H1 (cell line): ENCODE measurements at regions not wholly inside any gene's neighbourhood (a gene's known extent, or its start where the extent isn't known, plus 50 kb on each side); places are given as distances from the start of the nearest gene placed in this dataset.

Experiments
- CTCF ChIA-PET: fragments of 300-600 bp; sonication (Branson Sonifier 250); formaldehyde crosslinking; loops from one replicate; lab custom pipeline; 2021; ENCODE audit not compliant: partially characterized antibody; lab: Charles Lee
- POLR2A ChIA-PET: fragments of 300-600 bp; sonication (Branson Sonifier 250); formaldehyde crosslinking; loops from one replicate; lab custom pipeline; 2021; ENCODE audit warnings: inconsistent platforms; ENCODE audit not compliant: partially characterized antibody; lab: Charles Lee
- DNase-seq, 2 experiments: peaks; one replicate each; pipeline versions ENCODE4 v3.0.0 to v3.0.0-alpha.2; 2010 to 2022; ENCODE audit warnings: low spot score in 2 of 2, low read depth in 1 of 2, mixed read lengths in 1 of 2
- FAIRE-seq: peaks from 2 replicates; lab custom pipeline; 2011; peaks lifted over from hg19 to GRCh38; lab: Jason Lieb, UNC
- H2AFZ ChIP-seq: 2 replicates; pipeline ENCODE4 v1.8.1; 2012; ENCODE audit warnings: low read length, inconsistent platforms
- H2AK5ac ChIP-seq: 2 replicates; pipeline ENCODE4 v1.6.1; 2013; ENCODE audit warnings: low read depth, low read length
- H2BK120ac ChIP-seq: replicated peaks from 2 replicates; pipeline ENCODE3; 2013; ENCODE audit warnings: low read depth, low read length, inconsistent platforms
- H2BK12ac ChIP-seq: 2 replicates; pipeline ENCODE4 v1.6.1; 2013; ENCODE audit warnings: low read depth, low read length
- H2BK15ac ChIP-seq: 2 replicates; pipeline ENCODE4 v1.6.1; 2013; ENCODE audit warnings: low read length
- H2BK20ac ChIP-seq: 2 replicates; pipeline ENCODE4 v1.6.1; 2013; ENCODE audit warnings: low read length
- H2BK5ac ChIP-seq: 2 replicates; pipeline ENCODE4 v1.6.1; 2013; ENCODE audit warnings: low read depth, low read length
- H3K14ac ChIP-seq: 2 replicates; pipeline ENCODE4 v1.6.1; 2013; ENCODE audit warnings: inconsistent platforms; ENCODE audit not compliant: insufficient read length
- H3K18ac ChIP-seq: 2 replicates; pipeline ENCODE4 v1.6.1; 2013; ENCODE audit warnings: low read length; ENCODE audit errors: extremely low read depth
- H3K23ac ChIP-seq: 2 replicates; pipeline ENCODE4 v1.6.1; 2013; ENCODE audit warnings: inconsistent platforms; ENCODE audit not compliant: insufficient read length
- H3K23me2 ChIP-seq: 2 replicates; pipeline ENCODE4 v1.6.1; 2013; ENCODE audit warnings: low read depth, low read length
- H3K27ac ChIP-seq: 2 replicates; pipeline ENCODE4 v1.6.1; 2011; ENCODE audit warnings: low read depth, low read length, inconsistent platforms
- H3K27me3 ChIP-seq, 4 experiments: replicated peaks in 1 of 4; 1 replicate in 1 of 4; 2 replicates in 3 of 4; pipeline versions ENCODE4 v1.6.1 to v1.8.1; 2011 to 2013; ENCODE audit warnings: low read length in 3 of 4, mild to moderate bottlenecking in 3 of 4, inconsistent platforms in 2 of 4, mixed read lengths in 2 of 4, moderate library complexity in 1 of 4; ENCODE audit not compliant: control insufficient read depth in 3 of 4, insufficient read depth in 3 of 4; ENCODE audit errors: extremely low read depth in 1 of 4
- H3K36me3 ChIP-seq, 4 experiments: 2 replicates each; pipeline versions ENCODE4 v1.6.1 to v1.8.1; 2011 to 2013; ENCODE audit warnings: mild to moderate bottlenecking in 4 of 4, low read length in 3 of 4, moderate library complexity in 2 of 4, control low read depth in 1 of 4, inconsistent platforms in 1 of 4; ENCODE audit not compliant: insufficient read depth in 4 of 4, control insufficient read depth in 2 of 4
- H3K4ac ChIP-seq: replicated peaks from 2 replicates; pipeline ENCODE3; 2013; ENCODE audit warnings: low read length, low read depth, mixed read lengths, inconsistent platforms; ENCODE audit not compliant: insufficient read length
- H3K4me1 ChIP-seq, 4 experiments: replicated peaks in 1 of 4; 1 replicate in 1 of 4; 2 replicates in 3 of 4; pipeline versions ENCODE4 v1.6.1 to v1.8.1; 2011 to 2013; ENCODE audit warnings: low read length in 3 of 4, inconsistent platforms in 2 of 4, mixed read lengths in 1 of 4; ENCODE audit not compliant: insufficient read depth in 4 of 4, control insufficient read depth in 3 of 4
- H3K4me2 ChIP-seq, 2 experiments: 2 replicates each; pipeline versions ENCODE4 v1.6.1 to v1.8.1; 2011 to 2013; ENCODE audit warnings: low read depth in 2 of 2, low read length in 2 of 2, control low read depth in 1 of 2, inconsistent platforms in 1 of 2, mild to moderate bottlenecking in 1 of 2; ENCODE audit not compliant: insufficient read depth in 1 of 2
- H3K4me3 ChIP-seq, 4 experiments: fragments of 200-600, 300-600 bp in 1 of 4; sonication (generic), shearing (Covaris generic), sonication (Bioruptor Twin) in 1 of 4; 2 replicates each; pipeline versions ENCODE4 v1.5.1 to v1.8.1; 2011 to 2016; ENCODE audit warnings: low read length in 4 of 4, low read depth in 3 of 4, control low read depth in 2 of 4, inconsistent platforms in 2 of 4, mild to moderate bottlenecking in 2 of 4, mixed read lengths in 1 of 4, moderate library complexity in 1 of 4; ENCODE audit not compliant: insufficient read depth in 2 of 4; ENCODE audit errors: extremely low read depth in 1 of 4
- H3K56ac ChIP-seq: replicated peaks from 2 replicates; pipeline ENCODE3; 2013; ENCODE audit warnings: low read depth, mild to moderate bottlenecking, mixed read lengths, low read length, inconsistent platforms; ENCODE audit not compliant: insufficient read length
- H3K79me1 ChIP-seq: 2 replicates; pipeline ENCODE4 v1.6.1; 2013; ENCODE audit warnings: low read depth, low read length, control low read depth
- H3K79me2 ChIP-seq, 2 experiments: 2 replicates each; pipeline versions ENCODE4 v1.6.1 to v1.8.1; 2012 to 2013; ENCODE audit warnings: low read length in 2 of 2, mild to moderate bottlenecking in 2 of 2, inconsistent platforms in 1 of 2; ENCODE audit not compliant: insufficient read depth in 2 of 2, control insufficient read depth in 1 of 2
- H3K9ac ChIP-seq, 4 experiments: replicated peaks in 1 of 4; 1 replicate in 1 of 4; 2 replicates in 3 of 4; pipeline versions ENCODE4 v1.6.1 to v1.8.1; 2011 to 2013; ENCODE audit warnings: low read depth in 3 of 4, low read length in 3 of 4, control low read depth in 2 of 4, mild to moderate bottlenecking in 2 of 4, moderate library complexity in 2 of 4, inconsistent platforms in 1 of 4; ENCODE audit errors: extremely low read depth in 1 of 4
- H3K9me3 ChIP-seq, 2 experiments: 2 replicates each; pipeline versions ENCODE4 v1.6.1 to v1.8.1; 2012 to 2013; ENCODE audit warnings: mild to moderate bottlenecking in 2 of 2, moderate library complexity in 2 of 2, control low read depth in 1 of 2, inconsistent platforms in 1 of 2, low read depth in 1 of 2, low read length in 1 of 2, mixed read lengths in 1 of 2; ENCODE audit not compliant: insufficient read depth in 2 of 2
- H4K20me1 ChIP-seq, 2 experiments: replicated peaks in 1 of 2; 2 replicates each; pipeline versions ENCODE3 to v1.8.1; 2011 to 2013; ENCODE audit warnings: inconsistent platforms in 2 of 2, low read length in 2 of 2, mild to moderate bottlenecking in 1 of 2; ENCODE audit not compliant: insufficient read depth in 2 of 2, control insufficient read depth in 1 of 2
- H4K5ac ChIP-seq: 2 replicates; pipeline ENCODE4 v1.6.1; 2013; ENCODE audit warnings: low read length, low read depth, mixed read lengths, inconsistent platforms; ENCODE audit not compliant: insufficient read length
- H4K8ac ChIP-seq: 2 replicates; pipeline ENCODE4 v1.8.0; 2013; ENCODE audit warnings: mild to moderate bottlenecking, moderate library complexity, low read length, inconsistent platforms; ENCODE audit not compliant: insufficient read depth; ENCODE audit errors: extremely low read depth
- H4K91ac ChIP-seq: replicated peaks from 2 replicates; pipeline ENCODE3; 2013; ENCODE audit warnings: low read length, mixed read lengths, inconsistent platforms; ENCODE audit not compliant: insufficient read length
- KDM5A ChIP-seq: fragments of 200-600 bp; IDR thresholded peaks from 2 replicates; pipeline ENCODE4 v1.7.1; 2012; ENCODE audit warnings: mild to moderate bottlenecking, low read length, inconsistent platforms, mixed read lengths
- WGBS, 2 experiments: shearing (Covaris generic) in 1 of 2; methylation state at CpG; one replicate each; pipeline versions ENCODE4 v1.1.6 to v1.1.7; 2013 to 2015; ENCODE audit warnings: low lambda C conversion rate in 2 of 2, mixed read lengths in 2 of 2, inconsistent platforms in 1 of 2, low coverage in 1 of 2, missing lambda C conversion rate in 1 of 2; ENCODE audit not compliant: insufficient replicate concordance in 2 of 2, insufficient coverage in 1 of 2, insufficient read length in 1 of 2; ENCODE audit errors: extremely low coverage in 1 of 2, missing lambda C conversion rate in 1 of 2; 5-methylcytosine and 5-hydroxymethylcytosine counted together

DNA sequence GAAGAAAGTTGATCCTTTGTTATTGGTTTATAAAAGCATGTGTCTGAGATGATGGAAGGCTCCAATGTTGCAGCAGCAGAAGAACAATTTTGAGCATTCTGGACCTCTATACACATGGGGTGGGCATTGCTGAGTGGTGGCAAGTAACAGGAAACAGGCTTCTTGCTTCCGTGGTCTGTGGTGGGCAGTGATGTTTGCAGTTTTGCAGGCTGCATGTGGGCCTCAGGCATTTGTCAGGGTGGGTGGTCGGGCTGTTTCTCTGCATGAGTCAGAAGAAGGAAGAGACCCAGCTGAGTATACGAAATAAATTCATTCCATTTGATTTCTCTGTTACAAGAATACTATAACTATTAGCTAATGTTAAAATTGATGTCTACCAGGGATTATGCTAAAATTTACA lies 239.5 kb upstream of the COL3A1 start:
- H3K4me2 ChIP-seq = no peak overlapping the region
- ChIA-PET CTCF (interaction anchor here (1.1 kb wide), 1 partner anchor 11 kb away, joined by 3 read pairs; no protein-coding TSS in a partner anchor), POLR2A (no interaction called here)
- H3K4ac ChIP-seq = no peak overlapping the region
- H3K23ac ChIP-seq = no peak overlapping the region
- H4K5ac ChIP-seq = no peak overlapping the region
- no peak overlapping the region for H3K18ac ChIP-seq
- no peaks in the 10 kb centered on the region for H3K9me3 ChIP-seq
- peaks cover 0 to 4% (median 3%) of the 10 kb centered on the region in 4 experiments; a peak in 3 of 7 replicates for H3K4me1 ChIP-seq
- H2BK120ac ChIP-seq = no peak overlapping the region
- no peak overlapping the region for H3K9ac ChIP-seq
- peak overlapping the region; percentile 87 for H2AFZ ChIP-seq
- DNase-seq (peak in 1 of 2 experiments; percentile 15), FAIRE-seq (no peak)
- H3K79me2 ChIP-seq = no peaks in the 10 kb centered on the region
- H3K27ac ChIP-seq = no peak overlapping the region
- no peak overlapping the region for H3K56ac ChIP-seq
- no peak overlapping the region for H2AK5ac ChIP-seq
- no peaks in the 10 kb centered on the region for H4K20me1 ChIP-seq
- H3K79me1 ChIP-seq = no peaks in the 10 kb centered on the region
- no peak overlapping the region for H4K91ac ChIP-seq
- no peak overlapping the region for H2BK12ac ChIP-seq
- no peak overlapping the region for H3K4me3 ChIP-seq
- H2BK5ac ChIP-seq = no peak overlapping the region
- no peaks in the 10 kb centered on the region for H3K27me3 ChIP-seq
- H2BK15ac ChIP-seq = no peak overlapping the region
- no peak overlapping the region for H3K14ac ChIP-seq
- WGBS, 2 experiments = 70% methylated on average over 3 of the region's 3 CpGs; no CpG with 5 or more reads in 1 of the 2 experiments
- H4K8ac ChIP-seq = no peak overlapping the region
- no peak for TF ChIP-seq KDM5A
- H3K23me2 ChIP-seq = no peaks in the 10 kb centered on the region
- no peak overlapping the region for H2BK20ac ChIP-seq
- H3K36me3 ChIP-seq = no peaks in the 10 kb centered on the region
